ENCODE measurements at regions not wholly inside any gene's neighbourhood (a gene's known extent, or its start where the extent isn't known, plus 50 kb on each side); places are given as distances from the start of the nearest gene placed in this dataset.

GRCh38 chr2:136175868-136176267, 57.9 kb upstream of the CXCR4 start:
- H3K27me3 ChIP-seq (ENCODE audit: insufficient read depth, poor library complexity, severe bottlenecking): no peaks in the 10 kb centered on the region
- no peak overlapping the region for H3K4me3 ChIP-seq (replicated peaks; ENCODE audit: insufficient read depth, low read length)
- TF ChIP-seq POLR2AphosphoS5 (IDR thresholded peaks at IDR 0.05; ENCODE audit: low read depth) (no peak), REST (IDR thresholded peaks at IDR 0.05; ENCODE audit: insufficient replicate concordance, low read depth) (no peak), CTCF (IDR thresholded peaks at IDR 0.05; ENCODE audit: insufficient read depth, low read length) (no peak), SPI1 (IDR thresholded peaks at IDR 0.05; ENCODE audit: borderline replicate concordance, low read depth) (no peak), GABPA (IDR thresholded peaks at IDR 0.05; ENCODE audit: low read depth) (no peak)

GRCh38 chr2:136175466-136175865, 57.5 kb upstream of the CXCR4 start:
- Histone ChIP-seq H3K27me3 (ENCODE audit: insufficient read depth, poor library complexity, severe bottlenecking) (no peaks in the 10 kb centered on the region), H3K27ac (replicated peaks) (no peak overlapping the region), H3K4me3 (replicated peaks; ENCODE audit: insufficient read depth, low read length) (no peak overlapping the region)
- no peak for DNase-seq (ENCODE audit: low read depth in 1 of 2, low spot score in 1 of 2)
- TF ChIP-seq REST (IDR thresholded peaks at IDR 0.05; ENCODE audit: insufficient replicate concordance, low read depth) (no peak), POLR2AphosphoS5 (IDR thresholded peaks at IDR 0.05; ENCODE audit: low read depth) (no peak), CTCF (IDR thresholded peaks at IDR 0.05; ENCODE audit: insufficient read depth, low read length) (no peak), SPI1 (IDR thresholded peaks at IDR 0.05; ENCODE audit: borderline replicate concordance, low read depth) (no peak), GABPA (IDR thresholded peaks at IDR 0.05; ENCODE audit: low read depth) (no peak)

More at GRCh38 chr2:136175868-136176267, 57.9 kb upstream of the CXCR4 start:
- peak in 1 of 2 experiments; percentile 46 for DNase-seq (ENCODE audit: low read depth in 1 of 2, low spot score in 1 of 2)
- no peak overlapping the region for H3K27ac ChIP-seq (replicated peaks)

GRCh38 chr2:136173126-136173525, 55.2 kb upstream of the CXCR4 start:
- DNase-seq (ENCODE audit: low read depth in 1 of 2, low spot score in 1 of 2): no peak
- Histone ChIP-seq H3K4me3 (replicated peaks; ENCODE audit: insufficient read depth, low read length) (no peak overlapping the region), H3K27me3 (ENCODE audit: insufficient read depth, poor library complexity, severe bottlenecking) (no peaks in the 10 kb centered on the region), H3K27ac (replicated peaks) (no peak overlapping the region)
- TF ChIP-seq POLR2AphosphoS5 (IDR thresholded peaks at IDR 0.05; ENCODE audit: low read depth) (peak; percentile 60; the same call in 1 of the 2 replicates), CTCF (IDR thresholded peaks at IDR 0.05; ENCODE audit: insufficient read depth, low read length) (no peak), SPI1 (IDR thresholded peaks at IDR 0.05; ENCODE audit: borderline replicate concordance, low read depth) (no peak), REST (IDR thresholded peaks at IDR 0.05; ENCODE audit: insufficient replicate concordance, low read depth) (no peak), GABPA (IDR thresholded peaks at IDR 0.05; ENCODE audit: low read depth) (no peak)
